SU-DHL-6 (cell line): ENCODE measurements at regions not wholly inside any gene's neighbourhood (a gene's known extent, or its start where the extent isn't known, plus 50 kb on each side); places are given as distances from the start of the nearest gene placed in this dataset.

ENCODE experiments used
- H2AFZ ChIP-seq: fragments of 200-600 bp; sonication (generic); 2 replicates; pipeline ENCODE4 v1.6.1; 2014; ENCODE audit warnings: low read depth, mild to moderate bottlenecking, moderate library complexity, mixed read lengths, antibody characterized with exemption, low read length; ENCODE audit not compliant: severe bottlenecking
- H3F3A ChIP-seq: fragments of 200-600 bp; shearing (Covaris generic); 2 replicates; pipeline ENCODE4 v1.6.0; 2016; ENCODE audit warnings: antibody characterized with exemption, mild to moderate bottlenecking; ENCODE audit not compliant: insufficient read depth
- H3K27ac ChIP-seq: fragments of 200-600 bp; sonication (generic); 2 replicates; pipeline ENCODE4 v1.5.1; 2016; ENCODE audit warnings: low read depth, mild to moderate bottlenecking, low read length, moderate library complexity, mixed read lengths
- H3K27me3 ChIP-seq: fragments of 200-600 bp; sonication (generic), shearing (Covaris generic); 2 replicates; pipeline ENCODE4 v1.6.0; 2014; ENCODE audit warnings: mild to moderate bottlenecking, low read length
- H3K36me3 ChIP-seq: fragments of 200-600 bp; sonication (generic); 2 replicates; pipeline ENCODE4 v1.6.1; 2014; ENCODE audit warnings: mild to moderate bottlenecking, low read length, mixed read lengths
- H3K4me2 ChIP-seq: fragments of 300-600, 200-600 bp; shearing (Covaris generic), sonication (generic); 2 replicates; pipeline ENCODE4 v1.6.0; 2014; ENCODE audit warnings: low read length, low read depth, mild to moderate bottlenecking; ENCODE audit not compliant: poor library complexity, severe bottlenecking
- H3K4me3 ChIP-seq: fragments of 200-600 bp; sonication (generic); 2 replicates; pipeline ENCODE4 v1.5.1; 2014; ENCODE audit warnings: antibody characterized with exemption, low read length, mild to moderate bottlenecking, mixed read lengths; ENCODE audit not compliant: insufficient read depth, poor library complexity, severe bottlenecking
- H3K79me2 ChIP-seq: fragments of 200-600 bp; sonication (generic); 2 replicates; pipeline ENCODE4 v1.6.1; 2014; ENCODE audit warnings: mild to moderate bottlenecking, low read length, moderate library complexity; ENCODE audit not compliant: insufficient read depth
- H3K9ac ChIP-seq: fragments of 200-600 bp; sonication (generic); 2 replicates; pipeline ENCODE4 v1.7.0; 2014; ENCODE audit warnings: mild to moderate bottlenecking, low read length
- H3K9me2 ChIP-seq: fragments of 200-600 bp; sonication (generic); replicated peaks from 2 replicates; pipeline ENCODE4 v1.6.1; 2014; ENCODE audit warnings: low read length; ENCODE audit not compliant: insufficient read depth
- H3K9me3 ChIP-seq: fragments of 200-600 bp; sonication (generic); 2 replicates; pipeline ENCODE4 v1.6.1; 2014; ENCODE audit warnings: low read length, mixed read lengths; ENCODE audit not compliant: insufficient read depth
- H4K20me1 ChIP-seq: fragments of 200-600 bp; sonication (generic); 2 replicates; pipeline ENCODE4 v1.6.1; 2014; ENCODE audit warnings: low read depth, mild to moderate bottlenecking, antibody characterized with exemption, low read length, moderate library complexity, mixed read lengths
- EZH2phosphoT487 ChIP-seq: fragments of 200-600 bp; sonication (generic), shearing (Covaris generic); conservative IDR thresholded peaks from 2 replicates; pipeline ENCODE4 v1.6.1; 2018; ENCODE audit warnings: mild to moderate bottlenecking, antibody characterized with exemption, low read length, moderate library complexity, mixed read lengths
- TF ChIP-seq, protein P1 (sequence below): fragments of 200-600 bp; sonication (generic); IDR thresholded peaks from one replicate; pipeline ENCODE4 v1.5.1; 2017; ENCODE audit warnings: antibody characterized with exemption, mild to moderate bottlenecking, low read length, moderate library complexity; ENCODE audit not compliant: insufficient read depth, poor library complexity, severe bottlenecking

GRCh38 chr4:41878991-41879491, 56.2 kb upstream of the TMEM33 start:
- Histone ChIP-seq H3K9me2 (no peaks in the 10 kb centered on the region), H3K4me2 (no peak overlapping the region), H3F3A (no peaks in the 10 kb centered on the region), H3K36me3 (no peaks in the 10 kb centered on the region), H3K27ac (no peak overlapping the region), H3K9ac (no peak overlapping the region), H3K79me2 (no peaks in the 10 kb centered on the region), H2AFZ (no peak overlapping the region), H3K4me3 (no peak overlapping the region), H3K27me3 (no peaks in the 10 kb centered on the region), H3K9me3 (no peaks in the 10 kb centered on the region), H4K20me1 (no peaks in the 10 kb centered on the region)
- TF ChIP-seq EZH2phosphoT487: no peak
- TF ChIP-seq, protein P1, sequence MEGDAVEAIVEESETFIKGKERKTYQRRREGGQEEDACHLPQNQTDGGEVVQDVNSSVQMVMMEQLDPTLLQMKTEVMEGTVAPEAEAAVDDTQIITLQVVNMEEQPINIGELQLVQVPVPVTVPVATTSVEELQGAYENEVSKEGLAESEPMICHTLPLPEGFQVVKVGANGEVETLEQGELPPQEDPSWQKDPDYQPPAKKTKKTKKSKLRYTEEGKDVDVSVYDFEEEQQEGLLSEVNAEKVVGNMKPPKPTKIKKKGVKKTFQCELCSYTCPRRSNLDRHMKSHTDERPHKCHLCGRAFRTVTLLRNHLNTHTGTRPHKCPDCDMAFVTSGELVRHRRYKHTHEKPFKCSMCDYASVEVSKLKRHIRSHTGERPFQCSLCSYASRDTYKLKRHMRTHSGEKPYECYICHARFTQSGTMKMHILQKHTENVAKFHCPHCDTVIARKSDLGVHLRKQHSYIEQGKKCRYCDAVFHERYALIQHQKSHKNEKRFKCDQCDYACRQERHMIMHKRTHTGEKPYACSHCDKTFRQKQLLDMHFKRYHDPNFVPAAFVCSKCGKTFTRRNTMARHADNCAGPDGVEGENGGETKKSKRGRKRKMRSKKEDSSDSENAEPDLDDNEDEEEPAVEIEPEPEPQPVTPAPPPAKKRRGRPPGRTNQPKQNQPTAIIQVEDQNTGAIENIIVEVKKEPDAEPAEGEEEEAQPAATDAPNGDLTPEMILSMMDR: no peak

- Histone ChIP-seq H3K9me2 (no peaks in the 10 kb centered on the region), H3K9me3 (no peaks in the 10 kb centered on the region), H3K27me3 (no peaks in the 10 kb centered on the region), H4K20me1 (no peaks in the 10 kb centered on the region), H3F3A (no peaks in the 10 kb centered on the region), H2AFZ (no peak overlapping the region), H3K36me3 (no peaks in the 10 kb centered on the region), H3K79me2 (no peaks in the 10 kb centered on the region), H3K9ac (no peak overlapping the region), H3K4me2 (no peak overlapping the region), H3K27ac (no peak overlapping the region), H3K4me3 (no peak overlapping the region)
- no peak for TF ChIP-seq EZH2phosphoT487
- TF ChIP-seq, protein P1: no peak
Observed at GRCh38 chr4:41878170-41878969, 56.9 kb upstream of the TMEM33 start.

- no peaks in the 10 kb centered on the region for H3K27me3 ChIP-seq
- H3K36me3 ChIP-seq: no peaks in the 10 kb centered on the region
- H3K79me2 ChIP-seq: no peaks in the 10 kb centered on the region
- no peak overlapping the region for H3K27ac ChIP-seq
- H2AFZ ChIP-seq: no peak overlapping the region
- H3K4me3 ChIP-seq: no peak overlapping the region
- no peaks in the 10 kb centered on the region for H3K9me3 ChIP-seq
- no peaks in the 10 kb centered on the region for H3F3A ChIP-seq
- H3K4me2 ChIP-seq: no peak overlapping the region
- no peak for TF ChIP-seq EZH2phosphoT487
- TF ChIP-seq, protein P1: no peak
- no peaks in the 10 kb centered on the region for H4K20me1 ChIP-seq
- no peaks in the 10 kb centered on the region for H3K9me2 ChIP-seq
- no peak overlapping the region for H3K9ac ChIP-seq
Observed at GRCh38 chr4:41877020-41877796, 58.0 kb upstream of the TMEM33 start.
